NCI-H2029 (cell line): ENCODE measurements at regions not wholly inside any gene's neighbourhood (a gene's known extent, or its start where the extent isn't known, plus 50 kb on each side); places are given as distances from the start of the nearest gene placed in this dataset.

Experiments
- DNase-seq: peaks from one replicate; lab custom pipeline; 2025; lab: John Stamatoyannopoulos, UW

DNA sequence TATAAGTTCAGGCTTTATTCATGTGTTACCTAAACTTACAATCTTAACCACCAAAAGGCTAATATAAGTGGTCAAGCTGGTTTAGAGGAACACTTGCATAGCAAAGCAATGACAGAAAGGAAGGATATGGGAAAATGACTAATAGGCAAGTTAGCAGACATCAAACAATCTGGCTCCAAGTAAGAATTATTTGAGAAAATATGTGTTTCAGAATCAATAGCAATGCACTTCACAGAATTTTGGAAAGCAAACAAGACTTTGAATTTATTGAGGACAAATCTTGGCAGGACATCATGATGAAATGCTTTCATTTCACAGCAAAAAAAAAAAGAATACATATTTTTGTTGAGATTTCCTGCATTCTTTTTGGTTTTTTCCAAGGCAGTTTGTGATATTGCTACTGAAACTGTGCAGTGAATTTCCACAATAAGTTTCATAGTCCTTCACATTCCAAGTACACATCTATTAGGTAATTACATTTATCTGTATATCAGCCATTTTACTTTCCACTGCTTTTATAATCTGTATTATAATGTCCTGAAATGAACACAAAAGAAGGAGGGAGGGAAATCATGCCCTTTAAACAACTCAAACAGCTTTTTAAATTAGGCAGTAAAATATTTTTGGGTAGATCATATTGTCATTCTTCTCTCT lies 417.9 kb downstream of the NR2F1-AS1 start:
- DNase-seq = no peak

DNA sequence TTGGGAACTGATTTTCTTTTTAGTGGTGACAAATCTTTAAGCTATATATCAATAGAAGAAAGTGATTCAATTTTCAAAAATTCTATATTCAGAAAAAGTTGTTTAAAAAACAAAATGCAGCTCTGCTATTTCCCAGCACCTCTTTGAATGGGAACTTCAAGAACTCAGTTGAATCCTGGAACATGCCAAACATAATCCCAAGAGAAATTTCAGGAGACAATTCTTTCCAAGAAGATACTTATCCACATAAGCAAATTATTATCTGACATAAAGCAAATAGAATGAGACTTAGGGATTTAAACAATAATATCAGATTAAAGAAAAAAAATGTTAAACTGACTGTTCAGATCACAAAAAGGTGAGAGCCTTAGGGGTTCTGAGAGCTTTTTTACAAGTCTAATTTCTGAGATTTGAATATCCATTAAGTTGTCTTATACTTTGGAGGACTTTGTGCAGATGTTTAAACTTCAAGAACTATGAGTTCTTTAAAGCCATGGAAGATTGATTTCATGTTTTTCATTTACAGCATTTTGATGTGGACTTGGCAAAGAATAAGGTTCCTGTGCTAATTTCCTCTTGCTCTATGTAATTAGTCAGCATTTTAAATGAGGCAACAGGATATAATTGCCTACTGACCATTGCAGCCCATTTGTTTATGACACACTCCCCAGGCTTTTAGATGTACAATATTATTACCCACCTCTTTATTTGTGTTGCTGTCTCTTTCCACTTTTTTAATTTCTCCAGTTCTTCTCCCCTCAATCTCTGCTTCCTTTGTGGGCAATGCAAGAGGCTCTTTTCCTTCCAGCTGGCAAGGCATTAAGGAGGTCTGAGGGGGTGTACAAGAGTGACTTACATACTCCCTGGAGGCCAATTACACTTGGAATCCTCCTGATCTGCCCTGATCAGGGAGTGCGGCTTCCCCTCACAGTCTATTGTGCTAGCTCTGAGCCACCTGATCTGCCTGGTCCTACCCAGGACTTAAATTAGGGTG lies 419.1 kb downstream of the NR2F1-AS1 start:
- DNase-seq = no peak

DNA sequence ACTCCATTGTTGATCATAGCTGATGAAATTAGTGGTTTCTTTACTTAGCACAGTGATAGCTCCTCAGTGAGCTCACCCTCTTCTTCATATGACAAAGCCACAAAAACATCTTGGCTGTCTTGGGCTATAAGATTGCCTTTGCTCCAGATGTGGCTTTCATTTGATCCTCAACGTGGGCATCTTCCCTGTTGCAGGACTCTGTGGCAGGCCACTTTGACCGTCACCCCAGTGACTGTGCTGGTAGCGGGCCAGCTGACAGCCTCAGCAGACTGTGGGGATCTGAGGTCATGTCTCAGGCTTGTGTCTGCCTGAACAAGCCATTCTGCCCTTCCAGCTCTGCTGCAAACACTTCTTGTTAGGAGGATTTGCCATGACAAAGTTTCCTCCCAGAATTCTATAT lies 422.2 kb downstream of the NR2F1-AS1 start:
- DNase-seq = no peak

DNA sequence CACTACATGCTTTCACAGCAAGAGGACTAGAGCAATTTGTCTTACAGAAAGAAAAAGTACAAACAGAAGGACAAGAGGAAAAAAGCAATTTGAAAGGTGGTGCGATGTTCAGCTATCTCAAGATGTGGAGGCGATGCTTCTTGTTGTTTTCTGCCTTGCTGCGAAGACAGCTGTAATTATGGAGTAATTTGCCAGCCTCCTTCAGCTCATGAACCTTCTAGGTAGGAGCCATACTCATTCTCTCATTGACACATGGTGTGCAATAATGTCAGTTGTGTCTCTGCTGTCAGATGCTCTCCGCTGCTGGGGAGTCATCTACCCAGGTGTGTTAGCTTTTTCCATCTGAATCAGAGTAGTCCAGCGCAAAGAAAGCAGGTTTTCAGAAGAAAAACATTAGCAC lies 424.5 kb downstream of the NR2F1-AS1 start:
- DNase-seq = no peak

DNA sequence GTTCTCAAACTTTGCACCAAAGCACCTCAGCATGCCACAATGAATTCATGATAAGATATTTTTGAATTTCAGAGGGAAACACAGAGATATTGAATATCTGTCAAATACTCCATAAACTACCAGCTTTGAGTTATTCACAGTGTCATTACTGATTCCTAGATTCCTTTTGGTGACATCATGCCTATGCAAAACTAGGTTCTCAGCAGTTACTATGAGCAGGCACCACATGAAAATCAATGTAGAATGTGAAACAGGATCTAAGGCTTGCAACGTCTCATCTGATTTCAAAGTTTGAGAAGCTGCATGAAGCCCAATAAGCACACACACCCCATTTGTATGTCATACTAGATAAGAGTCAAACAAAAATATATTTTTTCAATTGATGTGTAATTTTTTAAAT lies 426.5 kb downstream of the NR2F1-AS1 start:
- DNase-seq = no peak

DNA sequence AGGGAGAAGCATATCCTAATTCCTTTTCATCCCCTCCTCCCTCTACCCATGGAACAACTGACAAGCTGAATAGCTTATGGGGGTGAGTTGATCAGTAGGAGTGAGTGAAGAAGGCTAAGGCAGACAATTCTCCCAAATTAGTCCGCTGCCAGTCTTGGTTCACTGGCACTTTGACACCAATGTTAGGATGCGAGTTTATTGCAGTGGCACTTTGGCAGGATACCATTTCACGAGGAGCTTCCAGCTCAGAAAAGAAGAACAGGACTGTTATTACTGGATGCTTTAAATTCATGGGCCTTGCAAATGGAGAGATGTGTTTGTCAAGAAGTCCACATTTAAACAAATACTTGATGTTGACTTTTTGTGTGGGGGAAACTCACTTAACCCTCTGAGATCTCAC lies 427.6 kb downstream of the NR2F1-AS1 start:
- no peak for DNase-seq

DNA sequence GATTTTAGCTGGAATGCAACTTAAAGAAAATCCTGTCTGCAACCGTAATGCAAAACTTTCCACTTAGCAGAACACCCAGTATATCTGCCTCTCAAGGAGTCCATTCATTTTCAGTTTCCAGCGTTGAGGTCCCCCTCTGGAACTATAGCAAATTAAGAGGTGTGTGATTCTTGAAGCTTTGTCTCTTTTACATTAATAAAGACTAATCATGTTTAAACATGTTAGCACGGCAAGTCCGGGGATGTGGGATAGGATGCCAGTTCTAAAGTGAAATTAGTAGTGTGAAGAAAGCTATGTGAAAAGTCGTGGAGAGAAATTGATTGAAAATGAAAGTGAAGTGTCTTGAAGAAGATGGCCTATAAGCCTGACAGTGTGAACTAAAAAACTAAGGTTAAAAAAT lies 429.1 kb downstream of the NR2F1-AS1 start:
- no peak for DNase-seq

DNA sequence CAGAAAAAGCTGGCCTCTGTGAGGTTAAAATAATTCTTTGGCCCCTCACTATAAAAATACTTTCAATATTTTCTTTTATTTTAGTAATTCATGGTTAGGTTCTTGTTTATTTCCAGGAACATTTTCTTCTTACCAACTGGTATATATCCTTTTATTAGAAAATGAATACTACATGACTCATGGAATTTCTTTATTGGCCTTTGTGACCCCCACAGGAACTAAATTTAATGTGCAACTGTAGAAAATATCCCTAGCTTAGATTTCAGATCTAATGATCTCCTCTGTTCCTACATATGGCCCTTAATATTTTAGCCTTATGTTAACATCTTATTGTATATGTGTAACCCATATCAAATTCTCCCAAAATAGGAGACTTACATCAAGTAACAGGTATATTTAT lies 429.9 kb downstream of the NR2F1-AS1 start:
- DNase-seq = no peak

DNA sequence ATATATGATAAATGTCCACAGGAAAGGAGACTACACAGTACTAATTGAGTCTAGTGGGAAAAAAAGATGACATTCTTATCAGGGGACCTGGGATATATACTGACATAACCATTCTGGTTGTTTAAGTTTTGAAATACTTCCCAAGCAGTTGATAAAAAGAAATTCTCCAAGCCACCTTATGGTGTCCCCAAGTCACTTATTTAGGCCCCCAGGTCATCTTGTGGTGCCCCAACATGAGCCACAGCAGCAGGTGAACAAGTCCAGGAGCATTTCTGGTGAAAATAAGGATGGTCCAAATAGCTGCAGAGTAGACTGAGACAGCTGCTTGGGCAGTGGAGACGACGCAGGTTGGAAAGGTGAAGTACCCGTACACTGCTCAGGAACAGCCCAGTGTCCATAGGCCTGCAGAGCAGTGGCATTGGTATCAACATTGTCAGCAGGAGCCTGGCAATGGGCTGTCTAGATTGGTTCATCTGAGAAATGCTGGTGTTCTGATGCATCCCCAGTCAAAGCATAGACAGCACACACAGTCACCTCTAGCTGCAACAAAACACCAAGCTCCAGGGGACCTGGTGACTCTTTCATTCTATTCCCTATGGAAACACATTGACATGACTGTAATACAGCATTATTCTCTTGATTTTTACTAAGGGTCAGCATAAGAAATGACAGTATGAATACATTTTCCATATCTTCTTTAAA lies 430.6 kb downstream of the NR2F1-AS1 start:
- DNase-seq = no peak

DNA sequence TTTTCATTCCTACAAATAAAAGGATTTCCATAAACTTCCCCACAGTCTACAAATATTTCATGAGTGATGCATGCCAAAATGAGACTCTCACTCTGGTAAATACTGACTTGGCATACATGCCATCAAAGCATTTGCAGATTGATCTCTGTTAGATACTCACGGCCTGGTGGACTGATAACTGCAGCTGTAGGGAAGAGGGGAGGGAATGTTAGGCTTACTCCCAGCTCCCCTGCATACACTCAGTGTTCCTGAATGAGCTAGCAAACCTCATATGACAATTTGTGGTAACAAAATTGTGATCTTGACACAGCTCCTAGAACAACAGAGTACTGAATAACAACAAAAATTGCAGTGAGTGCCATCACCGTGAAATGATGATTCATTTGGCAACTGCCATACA lies 435.3 kb downstream of the NR2F1-AS1 start:
- DNase-seq = no peak

DNA sequence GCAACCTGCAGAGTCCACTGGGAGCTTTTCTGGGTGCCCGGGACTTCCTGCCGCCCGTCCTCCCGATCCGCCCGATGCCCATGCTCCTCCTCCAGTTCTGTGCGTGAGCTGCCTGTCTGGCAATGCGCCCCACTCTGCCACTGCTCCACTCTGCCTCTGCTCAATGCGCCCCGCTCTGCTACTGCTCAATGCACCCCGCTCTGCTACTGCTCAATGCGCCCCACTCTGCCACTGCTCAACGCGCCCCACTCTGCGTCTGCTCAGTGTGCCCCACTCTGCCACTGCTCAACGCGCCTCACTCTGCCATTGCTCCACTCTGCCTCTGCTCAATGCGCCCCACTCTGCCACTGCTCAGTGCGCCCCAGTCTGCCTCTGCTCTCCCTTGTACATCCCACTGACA lies 436.0 kb downstream of the NR2F1-AS1 start:
- no peak for DNase-seq

DNA sequence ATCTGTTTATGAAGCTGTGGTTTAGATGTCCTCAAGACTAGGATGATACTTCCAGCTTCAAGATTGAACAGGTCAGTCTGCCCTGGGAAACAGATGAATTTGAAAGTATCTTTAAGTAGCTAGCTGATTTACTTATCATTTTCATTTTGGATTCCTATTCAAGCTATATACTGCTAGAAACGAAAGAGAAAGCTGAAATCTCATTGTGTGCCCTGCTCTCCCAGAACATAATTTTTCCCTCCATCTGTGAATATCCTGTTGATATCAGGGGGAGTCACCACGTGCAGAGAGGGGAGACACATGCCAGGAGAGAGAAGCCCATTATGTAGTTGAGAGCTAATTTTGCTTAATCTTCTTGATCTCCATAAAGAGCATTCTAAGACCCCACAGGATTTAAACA lies 439.1 kb downstream of the NR2F1-AS1 start:
- no peak for DNase-seq

DNA sequence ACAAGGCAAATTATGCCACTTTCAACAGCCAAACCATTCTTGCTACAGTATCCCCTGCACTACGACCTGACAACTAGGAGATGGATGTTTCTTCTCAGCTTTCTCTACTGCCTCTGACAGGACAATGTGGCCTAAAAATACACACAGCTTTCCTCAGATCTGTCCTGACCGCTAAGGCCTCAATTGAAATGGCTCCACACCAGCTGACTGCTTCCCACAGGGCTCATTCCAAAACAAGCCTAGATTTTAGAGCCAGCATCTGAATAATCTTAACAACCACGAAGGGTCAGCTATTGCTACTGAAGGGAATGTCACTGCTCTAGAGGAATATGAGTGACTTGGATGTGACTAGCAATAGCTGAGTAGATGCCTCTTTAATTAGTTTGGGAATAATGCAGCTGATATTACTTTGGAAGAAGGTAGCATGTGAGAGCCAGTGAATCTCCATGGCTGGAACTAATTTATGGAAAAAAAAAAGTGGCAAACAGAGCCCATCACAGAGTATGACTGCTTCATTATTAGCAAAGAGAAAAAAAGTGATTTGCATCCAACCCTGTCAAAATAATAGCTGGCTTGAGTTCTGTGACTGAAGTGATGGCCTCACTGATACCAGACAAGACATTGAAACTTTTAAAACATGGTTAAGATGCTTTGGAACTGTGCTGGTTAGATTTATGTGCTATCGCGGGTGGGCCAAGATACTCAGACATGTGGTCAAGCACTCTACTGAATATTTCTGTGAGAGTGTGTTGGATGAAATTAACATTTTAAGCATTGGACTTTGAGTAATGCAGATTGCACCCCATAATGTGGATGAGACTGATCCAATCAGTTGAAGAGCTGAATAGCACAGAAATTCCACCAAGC lies 450.2 kb downstream of the NR2F1-AS1 start:
- DNase-seq = no peak

DNA sequence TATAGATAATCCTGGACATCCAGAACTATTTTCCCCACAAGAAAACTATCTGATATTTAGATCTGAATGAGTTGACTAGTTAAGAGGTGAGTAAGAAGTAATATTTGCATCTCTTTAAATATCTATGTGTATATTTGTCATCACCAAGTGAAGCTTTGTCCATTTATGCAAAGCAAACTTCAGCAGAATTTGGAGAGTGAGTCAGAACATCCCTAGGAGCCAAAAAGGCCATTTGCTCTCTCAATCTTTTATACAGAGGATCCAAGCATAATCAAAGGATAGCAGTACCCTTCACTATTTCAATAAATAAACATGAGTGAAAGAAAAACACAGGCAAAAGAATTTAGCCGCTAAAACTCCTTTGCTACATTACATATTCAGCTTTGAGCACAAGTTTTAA lies 454.4 kb downstream of the NR2F1-AS1 start:
- DNase-seq = no peak

DNA sequence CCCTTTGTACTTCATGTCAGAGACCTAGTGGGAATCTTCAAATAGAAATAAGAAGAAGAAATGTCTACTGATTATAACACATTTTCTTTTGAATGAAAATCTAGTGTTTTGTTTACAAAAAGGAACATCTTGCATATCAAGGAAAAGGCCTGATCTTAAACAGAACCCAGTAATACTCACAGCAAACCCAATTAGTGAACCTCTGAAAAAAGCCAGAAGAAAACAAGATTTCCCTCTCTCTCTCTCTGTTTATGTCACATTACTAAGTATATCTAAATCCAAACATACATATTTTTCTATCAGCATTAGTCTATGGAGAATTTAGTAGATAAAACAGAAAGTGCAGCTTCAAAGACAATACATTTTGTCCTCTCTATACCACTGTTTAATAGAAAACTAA lies 457.9 kb downstream of the NR2F1-AS1 start:
- no peak for DNase-seq

DNA sequence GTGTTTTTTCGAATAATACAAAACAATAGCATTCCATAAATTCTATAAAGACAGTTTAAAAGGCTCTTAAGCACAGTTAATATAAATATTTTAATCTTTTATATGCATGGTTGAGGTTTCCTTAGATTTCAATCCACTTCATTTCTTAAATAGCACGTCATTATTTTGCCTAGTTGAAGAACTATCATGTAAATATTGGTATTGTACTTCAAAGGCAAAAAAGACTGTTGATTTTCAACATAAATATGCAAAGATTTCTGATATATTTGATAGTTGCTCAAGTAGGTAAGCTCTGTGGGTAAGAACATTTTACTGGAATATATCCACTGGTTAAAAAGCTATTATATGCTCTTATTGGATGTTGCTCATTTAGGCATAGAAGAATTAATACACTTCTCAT lies 458.6 kb downstream of the NR2F1-AS1 start:
- DNase-seq = no peak

DNA sequence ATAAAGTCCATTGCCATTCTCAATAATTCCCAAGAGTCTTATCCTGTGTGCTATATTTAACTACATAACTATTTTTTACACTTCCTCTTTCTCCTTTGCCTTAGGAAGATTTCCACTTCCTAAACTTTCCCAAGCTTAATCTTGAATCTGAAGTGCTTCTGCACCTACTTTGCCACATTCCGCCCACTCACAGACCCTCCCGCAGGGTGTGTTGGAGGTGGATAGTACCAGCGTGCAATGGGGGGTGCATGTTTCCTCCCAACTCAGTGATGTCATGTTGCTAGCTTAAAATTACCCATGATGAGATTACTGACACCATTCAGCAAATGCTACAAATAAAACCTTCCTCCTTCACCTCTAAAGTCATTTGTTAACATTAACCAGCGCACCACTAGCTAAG lies 460.2 kb downstream of the NR2F1-AS1 start:
- DNase-seq = no peak

DNA sequence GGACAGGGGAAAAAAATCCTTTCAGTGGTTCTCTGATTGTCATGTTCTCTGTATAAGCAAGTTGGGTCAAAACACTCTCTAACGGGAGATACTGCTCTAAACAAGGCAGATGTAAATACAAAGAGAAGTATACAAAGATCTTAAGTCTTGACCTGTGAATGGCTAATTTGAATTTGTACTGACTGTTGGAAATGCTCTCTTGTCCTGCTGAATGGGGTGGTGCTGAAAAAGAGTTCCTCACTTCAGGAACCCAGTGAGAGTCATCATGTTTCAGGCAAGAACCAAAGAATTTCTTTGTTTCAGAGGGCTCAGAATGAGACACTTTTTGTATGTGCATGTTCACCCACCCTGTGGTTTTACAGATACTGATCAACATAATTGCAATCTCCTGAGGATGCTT lies 461.0 kb downstream of the NR2F1-AS1 start:
- DNase-seq = no peak

DNA sequence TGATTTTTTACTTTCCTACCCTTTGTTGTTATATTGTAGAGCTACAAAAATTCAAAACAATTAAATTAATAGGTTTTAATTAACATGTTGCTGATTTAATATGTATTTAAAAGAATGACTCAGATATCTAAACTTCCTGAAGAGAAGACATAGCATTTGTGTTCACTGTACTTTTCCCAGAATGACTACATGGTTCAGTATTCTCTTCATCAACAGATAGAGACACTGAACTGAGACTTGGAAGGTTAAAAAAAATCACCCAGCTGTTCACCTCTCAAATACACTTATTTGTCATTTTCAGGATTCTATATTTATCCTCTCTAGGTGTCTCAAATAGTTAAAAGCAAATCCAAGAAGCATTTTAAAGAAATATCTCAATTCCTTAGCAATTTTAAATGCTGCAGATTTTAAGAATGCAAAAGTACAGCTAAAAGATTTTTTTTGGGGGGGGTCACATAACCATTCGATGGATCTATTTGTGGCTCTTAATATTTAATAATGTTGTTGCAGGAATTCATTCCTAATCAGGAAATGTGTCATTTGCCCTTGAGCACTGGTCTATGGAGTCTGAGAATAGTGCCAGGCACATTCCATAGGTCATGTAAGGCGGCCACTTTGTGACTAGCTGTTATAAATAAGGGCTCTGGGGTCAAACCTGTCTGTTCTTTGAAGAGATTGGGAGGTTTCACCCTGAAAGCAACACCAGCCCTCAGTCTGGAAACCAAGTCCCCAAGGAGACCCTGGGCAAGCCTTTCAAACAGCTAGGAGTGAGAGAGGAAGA lies 463.1 kb downstream of the NR2F1-AS1 start:
- DNase-seq = no peak

DNA sequence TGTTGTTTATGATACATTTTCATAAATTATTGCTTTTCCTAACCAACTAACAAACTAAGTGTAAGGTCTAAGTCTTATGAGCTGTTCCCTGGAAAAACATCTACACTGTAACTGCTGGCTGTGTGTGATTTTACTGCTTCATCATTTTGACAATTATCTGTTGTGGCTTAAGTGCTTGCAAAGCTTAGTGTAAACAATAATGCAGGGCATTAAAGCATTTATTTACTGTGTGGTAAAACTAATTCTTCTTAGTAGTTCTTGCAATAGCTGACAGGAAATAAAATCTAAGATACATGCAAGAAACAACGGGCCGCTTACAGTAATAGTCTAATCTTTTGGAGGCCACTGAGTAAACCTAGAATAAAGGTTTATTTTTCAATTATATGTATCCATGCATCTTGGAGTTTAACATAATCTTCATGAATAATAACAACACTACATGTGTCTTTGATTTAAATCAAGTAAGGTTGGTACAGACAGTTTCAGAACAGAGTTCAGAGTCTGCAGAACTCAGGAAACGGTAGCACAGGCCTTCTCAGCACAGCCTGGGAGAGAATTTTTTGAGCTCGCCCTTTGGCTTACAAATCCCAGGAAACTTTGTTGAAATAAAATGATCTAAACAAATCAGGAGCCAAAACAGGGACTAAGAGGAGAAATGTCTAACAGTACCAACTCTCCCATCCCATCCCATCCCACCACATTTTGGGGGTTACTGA lies 473.1 kb downstream of the NR2F1-AS1 start:
- DNase-seq = no peak
